NCI-H82 (cell line): ENCODE measurements at regions not wholly inside any gene's neighbourhood (a gene's known extent, or its start where the extent isn't known, plus 50 kb on each side); places are given as distances from the start of the nearest gene placed in this dataset.
A peak's percentile ranks its signal among the peaks of the same experiment; 100 is the strongest.
"Not testable (repeated sequence)": the region's sequence is repeated elsewhere in the genome, so short reads cannot be mapped to it uniquely, and the experiment has no call there.

ENCODE experiments used
- DNase-seq: peaks from one replicate; lab custom pipeline; 2025; lab: John Stamatoyannopoulos, UW

DNA sequence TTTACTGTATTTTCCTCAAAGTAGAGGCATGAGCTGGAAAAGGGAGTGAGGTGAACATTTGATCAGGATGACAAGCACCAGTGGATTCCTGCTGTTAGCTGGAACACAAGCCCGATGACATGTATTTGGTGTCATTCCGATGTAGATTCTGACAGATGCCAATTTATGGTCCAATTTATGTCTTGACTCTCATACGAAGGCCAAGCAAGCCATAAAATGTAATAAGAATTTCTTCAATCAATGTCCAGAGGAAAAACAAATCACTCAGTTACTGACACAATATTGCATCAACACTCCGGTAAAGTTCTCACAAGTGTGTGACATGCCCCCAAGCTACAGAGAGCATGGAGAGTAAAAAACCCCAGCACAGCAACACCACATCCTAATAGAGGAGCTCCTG, 138.3 kb upstream of the ZNF521 start:
- DNase-seq, result no peak

DNA sequence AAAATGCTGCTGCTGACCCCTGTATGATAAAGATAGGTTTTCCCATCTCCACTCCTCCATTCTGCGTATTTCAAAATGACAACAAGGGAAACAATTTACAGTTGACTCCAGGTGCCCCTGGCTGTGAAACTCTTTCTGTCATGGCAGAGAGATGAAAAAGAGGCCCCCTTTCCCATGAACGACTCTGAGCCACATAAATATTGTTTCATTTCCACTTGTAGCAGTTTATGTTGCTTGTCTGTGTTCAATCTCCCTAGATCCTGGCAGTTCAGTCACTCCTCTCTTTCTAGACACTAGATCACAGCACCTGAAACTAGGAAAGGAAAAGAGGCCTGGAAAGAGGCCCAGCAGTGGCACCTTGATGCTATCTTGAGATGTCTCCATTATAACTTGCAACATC, 121.0 kb upstream of the ZNF521 start:
- no peak for DNase-seq

DNA sequence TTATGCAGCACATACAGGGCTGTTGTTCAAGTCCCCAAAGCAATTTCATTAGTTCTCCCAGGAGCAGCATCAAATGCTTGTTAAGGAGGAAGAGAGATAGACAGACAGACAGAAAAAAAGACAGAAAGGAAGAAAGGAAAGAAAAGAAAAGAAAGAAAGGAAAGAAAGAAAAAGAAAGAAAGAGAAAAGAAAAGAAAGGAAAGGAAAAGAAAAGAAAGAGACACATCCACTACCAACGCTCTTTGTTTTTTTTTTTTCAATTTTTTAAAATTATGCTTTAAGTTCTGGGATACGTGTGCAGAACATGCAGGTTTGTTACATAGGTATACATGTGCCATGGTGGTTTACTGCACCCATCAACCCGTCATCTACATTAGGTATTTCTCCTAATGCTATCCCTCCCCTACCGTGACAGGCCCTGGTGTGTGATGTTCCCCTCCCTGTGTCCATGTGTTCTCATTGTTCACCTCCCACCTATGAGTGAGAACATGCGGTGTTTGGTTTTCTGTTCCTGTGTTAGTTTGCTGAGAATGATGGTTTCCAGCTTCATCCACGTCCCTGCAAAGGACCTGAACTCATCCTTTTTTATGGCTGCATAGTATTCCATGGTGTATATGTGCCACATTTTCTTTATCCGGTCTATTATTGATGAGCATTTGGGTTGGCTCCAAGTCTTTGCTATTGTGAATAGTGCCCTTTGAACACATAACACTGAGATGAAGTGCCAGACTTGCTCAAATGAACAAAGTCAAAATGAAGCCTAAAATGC, 119.0 kb upstream of the ZNF521 start:
- DNase-seq, result not testable (repeated sequence)

GRCh38 chr18:25470062-25470461, 118.1 kb upstream of the ZNF521 start:
- DNase-seq, result no peak

- no peak for DNase-seq
Observed at GRCh38 chr18:25469489-25469888, 117.5 kb upstream of the ZNF521 start.

- DNase-seq, result peak; percentile 74
Observed at GRCh38 chr18:25467226-25467987, 115.4 kb upstream of the ZNF521 start.

GRCh38 chr18:25465152-25465732, 113.3 kb upstream of the ZNF521 start:
- DNase-seq, result no peak

- no peak for DNase-seq
Observed at GRCh38 chr18:25464227-25464626, 112.3 kb upstream of the ZNF521 start.

DNA sequence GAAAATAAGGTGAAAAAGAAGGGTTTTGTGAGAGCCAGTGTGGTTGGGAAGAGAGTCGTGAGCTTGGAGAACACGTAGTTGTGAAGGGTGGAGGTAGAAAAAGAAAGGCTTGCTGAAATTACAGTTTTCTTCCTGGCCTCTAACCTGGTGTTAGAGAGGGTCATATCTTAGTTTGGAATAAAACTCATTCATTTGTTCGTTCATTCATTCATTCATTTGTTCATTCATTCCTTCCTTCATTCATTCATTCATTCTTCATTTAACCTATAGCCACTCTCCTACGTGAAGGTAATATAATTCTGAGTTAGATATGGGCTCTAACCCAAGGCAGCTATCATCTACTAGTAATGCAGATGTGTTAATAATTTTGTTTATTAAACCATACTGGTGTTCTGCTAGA, 111.8 kb upstream of the ZNF521 start:
- DNase-seq, result no peak

- DNase-seq, result no peak
Observed at GRCh38 chr18:25459814-25460213, 107.8 kb upstream of the ZNF521 start.

DNA sequence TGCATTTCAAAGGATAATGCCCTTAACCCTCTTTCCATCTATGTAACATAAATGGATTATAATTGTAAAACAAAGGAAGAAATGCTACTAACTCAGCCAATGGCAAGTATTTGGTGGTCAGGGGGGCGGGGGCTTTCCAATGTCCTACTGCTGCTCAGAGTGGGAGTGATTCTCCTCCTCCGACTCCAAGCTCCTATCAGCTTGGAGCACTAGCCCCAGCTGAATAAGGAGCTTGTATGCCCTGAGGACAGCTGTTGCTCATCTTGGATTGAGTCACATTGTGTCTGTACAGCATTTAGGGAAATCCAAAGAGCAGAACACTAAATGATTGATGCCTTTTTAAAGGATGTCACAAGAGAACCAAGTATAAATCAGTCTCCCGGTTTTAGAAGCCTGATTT, 105.6 kb upstream of the ZNF521 start:
- DNase-seq, result peak; percentile 13

- no peak for DNase-seq
Observed at GRCh38 chr18:25457126-25457525, 105.2 kb upstream of the ZNF521 start.

DNA sequence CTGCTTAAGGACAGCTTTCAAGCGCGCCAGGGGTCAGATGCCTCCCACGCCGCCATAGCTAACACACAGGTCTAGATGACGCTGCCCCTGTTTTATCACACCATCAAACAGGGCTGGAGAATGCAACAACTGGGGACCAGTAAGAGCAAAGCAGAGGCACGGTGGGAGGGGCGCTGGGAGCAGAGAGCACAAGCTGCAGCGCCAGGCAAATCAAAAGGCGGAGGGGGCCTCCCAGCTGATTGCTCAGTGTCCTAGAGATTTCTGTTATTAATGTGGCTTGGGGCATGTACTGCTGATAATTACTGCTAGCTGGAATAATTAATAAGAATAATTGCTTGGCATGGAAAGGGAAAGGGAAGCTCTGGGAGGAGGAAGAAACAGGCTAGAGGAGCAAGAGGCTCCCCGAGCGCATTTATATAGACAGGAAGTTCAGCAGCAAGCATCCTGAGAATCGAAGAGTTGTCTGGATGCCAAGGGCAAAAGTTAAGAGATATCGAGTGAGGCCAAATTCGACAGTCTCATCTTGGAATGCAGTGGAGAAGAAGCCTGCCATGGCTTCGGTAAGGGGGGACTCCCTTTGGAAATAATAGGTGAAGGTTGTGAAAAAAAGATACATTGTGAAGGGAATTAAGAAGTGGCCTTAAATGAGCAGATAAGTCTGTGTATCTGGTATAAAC, 104.5 kb upstream of the ZNF521 start:
- no peak for DNase-seq

DNA sequence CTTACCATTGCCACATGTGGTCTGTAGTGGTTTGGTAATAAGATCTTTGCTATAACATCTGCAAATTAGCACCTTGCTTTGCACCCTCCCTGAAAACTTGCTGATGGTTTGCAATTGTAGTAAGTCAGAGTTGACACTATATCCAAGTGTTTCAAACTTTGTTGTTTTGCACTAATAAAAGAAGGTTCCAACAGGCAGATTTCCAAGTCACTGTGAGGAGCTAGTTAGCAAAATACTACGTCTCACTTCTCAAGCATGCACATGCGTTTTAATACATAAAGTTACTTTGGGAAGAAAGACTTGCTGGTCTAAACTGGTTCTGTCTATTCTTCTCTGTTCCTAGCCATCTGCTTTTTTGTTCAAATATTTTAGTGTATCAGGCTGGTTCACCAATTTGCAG, 103.7 kb upstream of the ZNF521 start:
- DNase-seq, result no peak

DNA sequence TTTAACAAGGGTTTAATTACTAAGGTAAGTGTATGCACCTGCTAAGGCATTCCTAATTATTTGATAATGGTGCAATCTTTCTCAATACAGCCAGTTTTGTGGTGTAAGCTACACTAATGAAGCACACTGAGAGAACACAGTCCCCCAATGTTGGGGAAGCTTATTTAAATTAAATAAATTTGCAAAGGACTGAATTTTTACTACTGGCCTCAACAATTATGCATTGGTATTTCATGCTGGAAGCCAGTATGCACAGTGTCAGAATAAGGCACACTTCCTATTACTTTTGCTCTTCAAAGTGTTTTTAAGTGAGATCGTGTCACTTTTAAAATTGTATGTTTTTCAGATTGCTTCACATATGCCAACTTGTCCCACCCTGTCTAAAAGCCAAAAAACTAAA, 103.2 kb upstream of the ZNF521 start:
- no peak for DNase-seq

- no peak for DNase-seq
Observed at GRCh38 chr18:25454730-25455129, 102.8 kb upstream of the ZNF521 start.

DNA sequence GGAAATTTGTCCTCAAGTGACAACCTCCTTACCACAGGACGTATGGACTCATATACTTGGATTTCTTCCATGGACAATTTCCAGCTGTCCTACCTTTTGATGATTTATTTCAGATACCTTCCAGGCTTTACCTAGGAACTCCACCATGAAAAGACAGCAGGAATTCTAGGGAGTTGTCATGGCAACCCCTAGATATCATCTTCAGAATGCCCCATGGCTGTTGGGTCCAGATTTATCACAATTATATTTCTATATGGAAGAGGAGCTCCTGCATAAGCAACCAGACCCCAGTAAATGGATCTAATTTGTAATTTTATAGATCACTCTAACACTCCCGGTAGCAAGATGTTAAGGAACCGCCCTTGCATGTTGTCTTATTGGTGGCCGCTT, 102.3 kb upstream of the ZNF521 start:
- DNase-seq, result no peak

- DNase-seq, result no peak
Observed at GRCh38 chr18:25453556-25454269, 101.7 kb upstream of the ZNF521 start.

DNA sequence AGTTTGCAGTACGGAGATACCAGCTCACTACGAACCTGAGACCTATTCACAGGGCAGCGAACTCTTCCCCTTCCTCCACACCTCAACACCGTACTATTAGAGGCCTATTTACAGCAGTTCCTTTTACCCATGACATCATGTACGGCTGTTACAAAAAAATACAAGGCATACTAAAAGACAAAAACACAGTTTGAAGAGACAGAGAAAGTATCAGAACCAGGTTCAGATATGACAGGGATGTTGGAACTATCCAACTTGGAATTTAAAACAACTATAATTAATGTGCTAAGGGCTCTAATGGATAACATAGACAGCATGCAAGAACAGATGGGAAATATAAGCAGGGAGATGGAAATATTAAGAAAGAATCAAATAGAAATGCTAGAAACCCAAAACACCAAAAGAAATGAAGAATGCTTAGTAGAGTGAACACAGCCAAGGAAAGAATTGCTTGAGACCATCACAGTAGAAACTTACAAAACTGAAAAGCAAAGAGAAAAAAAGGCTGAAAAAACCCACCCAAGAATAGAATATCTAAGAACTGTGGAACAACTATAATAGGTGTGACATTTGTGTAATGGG, 99.2 kb upstream of the ZNF521 start:
- DNase-seq, result no peak

DNA sequence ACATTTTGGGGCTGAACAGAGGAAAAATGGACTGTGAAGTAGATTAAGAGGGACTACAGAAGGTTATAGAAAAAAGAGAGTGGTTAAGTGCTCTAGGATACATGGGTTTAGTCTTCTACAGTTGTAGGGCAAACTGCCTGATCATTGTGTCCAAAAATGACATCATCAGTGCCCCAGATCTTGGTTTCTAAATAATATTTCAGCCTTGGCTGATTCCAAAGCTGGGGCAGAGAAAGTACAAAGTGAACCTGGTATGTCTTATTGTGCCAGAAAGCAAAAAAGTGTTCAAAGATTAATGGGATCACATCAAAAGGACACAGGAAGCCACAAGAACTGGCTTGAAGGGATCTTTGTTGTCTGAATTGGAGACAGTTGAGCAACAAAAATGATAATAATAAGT, 97.1 kb upstream of the ZNF521 start:
- DNase-seq, result no peak

DNA sequence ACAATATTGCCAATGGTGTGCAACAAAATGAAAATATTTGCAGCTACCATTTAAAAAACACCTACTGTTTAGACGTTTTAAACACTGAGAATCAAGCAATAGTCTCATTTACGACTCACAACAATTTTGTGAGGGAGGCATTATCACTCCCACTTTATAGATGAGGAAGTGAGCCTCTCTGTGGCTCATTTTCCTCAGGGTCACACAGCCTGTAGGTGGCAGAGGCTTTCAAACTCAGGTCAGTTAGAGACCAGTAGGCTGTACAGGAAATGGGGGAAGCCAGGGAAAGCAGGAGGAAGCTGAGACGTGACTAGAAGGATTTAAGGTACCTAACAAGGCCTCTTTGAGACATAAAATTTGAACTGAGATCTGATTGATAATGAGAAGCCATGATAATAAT, 95.0 kb upstream of the ZNF521 start:
- DNase-seq, result no peak

- no peak for DNase-seq
Observed at GRCh38 chr18:25445430-25445829, 93.5 kb upstream of the ZNF521 start.
